SJCRH30 (cell line): ENCODE measurements at regions not wholly inside any gene's neighbourhood (a gene's known extent, or its start where the extent isn't known, plus 50 kb on each side); places are given as distances from the start of the nearest gene placed in this dataset.

Source experiments
- DNase-seq, 2 experiments: peaks; one replicate each; pipeline ENCODE4 v3.0.0-alpha.2; 2015 to 2020
- H3K27ac ChIP-seq: fragments of 250-450 bp; sonication (Bioruptor Pico); 2 replicates; pipeline ENCODE4 v1.5.1; 2020; ENCODE audit warnings: mild to moderate bottlenecking, moderate library complexity
- H3K27me3 ChIP-seq: fragments of 250-450 bp; sonication (Bioruptor Pico); 2 replicates; pipeline ENCODE4 v1.5.1; 2020; ENCODE audit warnings: mild to moderate bottlenecking, moderate library complexity
- H3K36me3 ChIP-seq: fragments of 250-450 bp; sonication (Bioruptor Pico); 2 replicates; pipeline ENCODE4 v1.5.1; 2020; ENCODE audit warnings: mild to moderate bottlenecking, moderate library complexity
- H3K4me1 ChIP-seq: fragments of 250-450 bp; sonication (Bioruptor Pico); 2 replicates; pipeline ENCODE4 v1.5.1; 2020; ENCODE audit warnings: mild to moderate bottlenecking, moderate library complexity
- H3K4me3 ChIP-seq: fragments of 250-450 bp; sonication (Bioruptor Pico); 2 replicates; pipeline ENCODE4 v1.5.1; 2020; ENCODE audit warnings: mild to moderate bottlenecking, moderate library complexity
- H3K9me3 ChIP-seq: fragments of 250-450 bp; sonication (Bioruptor Pico); replicated peaks from 2 replicates; pipeline ENCODE4 v1.5.1; 2020; ENCODE audit warnings: mild to moderate bottlenecking, moderate library complexity

GRCh38 chr1:82483146-82483545, 682.4 kb downstream of the ADGRL2 start:
- H3K36me3 ChIP-seq = no peaks in the 10 kb centered on the region
- DNase-seq = no peak
- no peaks in the 10 kb centered on the region for H3K27me3 ChIP-seq
- H3K9me3 ChIP-seq = no peaks in the 10 kb centered on the region
- no peak overlapping the region for H3K27ac ChIP-seq
- H3K4me3 ChIP-seq = no peak overlapping the region
- no peaks in the 10 kb centered on the region for H3K4me1 ChIP-seq

GRCh38 chr1:82478916-82479315, 678.2 kb downstream of the ADGRL2 start:
- H3K9me3 ChIP-seq = no peaks in the 10 kb centered on the region; the same call in 1 of the 2 replicates
- no peak overlapping the region for H3K4me3 ChIP-seq
- H3K27ac ChIP-seq = no peak overlapping the region
- no peaks in the 10 kb centered on the region for H3K36me3 ChIP-seq
- DNase-seq = no peak
- no peaks in the 10 kb centered on the region for H3K4me1 ChIP-seq
- H3K27me3 ChIP-seq = no peaks in the 10 kb centered on the region

GRCh38 chr1:82472489-82473131, 671.9 kb downstream of the ADGRL2 start:
- H3K36me3 ChIP-seq = no peaks in the 10 kb centered on the region
- DNase-seq = peak in 1 of 2 experiments; percentile 16
- H3K9me3 ChIP-seq = no peaks in the 10 kb centered on the region; the same call in 1 of the 2 replicates
- H3K4me1 ChIP-seq = peaks cover 9% of the 10 kb centered on the region
- no peak overlapping the region for H3K4me3 ChIP-seq
- H3K27me3 ChIP-seq = no peaks in the 10 kb centered on the region
- no peak overlapping the region for H3K27ac ChIP-seq

GRCh38 chr1:82466891-82467290, 666.2 kb downstream of the ADGRL2 start:
- Histone ChIP-seq H3K36me3 (no peaks in the 10 kb centered on the region), H3K9me3 (no peaks in the 10 kb centered on the region), H3K27ac (peak overlapping the region; percentile 60), H3K27me3 (no peaks in the 10 kb centered on the region), H3K4me3 (no peak overlapping the region), H3K4me1 (peaks cover 42% of the 10 kb centered on the region)
- peak in 1 of 2 experiments; percentile 35 for DNase-seq

GRCh38 chr1:82466416-82466815, 665.7 kb downstream of the ADGRL2 start:
- H3K36me3 ChIP-seq = no peaks in the 10 kb centered on the region
- H3K9me3 ChIP-seq = no peaks in the 10 kb centered on the region
- H3K27ac ChIP-seq = no peak overlapping the region
- peaks cover 42% of the 10 kb centered on the region for H3K4me1 ChIP-seq
- DNase-seq = no peak
- no peaks in the 10 kb centered on the region for H3K27me3 ChIP-seq
- H3K4me3 ChIP-seq = no peak overlapping the region

GRCh38 chr1:82465024-82465423, 664.3 kb downstream of the ADGRL2 start:
- DNase-seq = peak in 1 of 2 experiments; percentile 31
- Histone ChIP-seq H3K36me3 (no peaks in the 10 kb centered on the region), H3K27me3 (no peaks in the 10 kb centered on the region)

GRCh38 chr1:82464362-82465001, 663.7 kb downstream of the ADGRL2 start:
- DNase-seq = peak; percentile 88 to 93
- no peaks in the 10 kb centered on the region for H3K36me3 ChIP-seq
- peaks cover 42% of the 10 kb centered on the region for H3K4me1 ChIP-seq
- H3K27ac ChIP-seq = no peak overlapping the region
- H3K9me3 ChIP-seq = no peaks in the 10 kb centered on the region
- no peaks in the 10 kb centered on the region for H3K27me3 ChIP-seq
- H3K4me3 ChIP-seq = no peak overlapping the region

More at GRCh38 chr1:82465024-82465423, 664.3 kb downstream of the ADGRL2 start:
- H3K9me3 ChIP-seq = no peaks in the 10 kb centered on the region
- no peak overlapping the region for H3K27ac ChIP-seq
- H3K4me3 ChIP-seq = no peak overlapping the region
- peaks cover 42% of the 10 kb centered on the region for H3K4me1 ChIP-seq

GRCh38 chr1:82463951-82464350, 663.2 kb downstream of the ADGRL2 start:
- DNase-seq = peak in 1 of 2 experiments; percentile 56
- no peak overlapping the region for H3K4me3 ChIP-seq

GRCh38 chr1:82462366-82462765, 661.6 kb downstream of the ADGRL2 start:
- no peaks in the 10 kb centered on the region for H3K9me3 ChIP-seq
- no peak for DNase-seq

More at GRCh38 chr1:82463951-82464350, 663.2 kb downstream of the ADGRL2 start:
- Histone ChIP-seq H3K27me3 (no peaks in the 10 kb centered on the region), H3K4me1 (peaks cover 42% of the 10 kb centered on the region), H3K27ac (no peak overlapping the region), H3K9me3 (no peaks in the 10 kb centered on the region), H3K36me3 (no peaks in the 10 kb centered on the region)

GRCh38 chr1:82455342-82455741, 654.6 kb downstream of the ADGRL2 start:
- H3K36me3 ChIP-seq = no peaks in the 10 kb centered on the region
- no peak overlapping the region for H3K4me3 ChIP-seq
- no peaks in the 10 kb centered on the region for H3K9me3 ChIP-seq
- DNase-seq = no peak
- no peak overlapping the region for H3K27ac ChIP-seq
- no peaks in the 10 kb centered on the region for H3K27me3 ChIP-seq
- no peaks in the 10 kb centered on the region for H3K4me1 ChIP-seq

More at GRCh38 chr1:82462366-82462765, 661.6 kb downstream of the ADGRL2 start:
- H3K36me3 ChIP-seq = no peaks in the 10 kb centered on the region
- peaks cover 33% of the 10 kb centered on the region for H3K4me1 ChIP-seq
- no peaks in the 10 kb centered on the region for H3K27me3 ChIP-seq
- no peak overlapping the region for H3K4me3 ChIP-seq
- H3K27ac ChIP-seq = no peak overlapping the region

- no peaks in the 10 kb centered on the region for H3K27me3 ChIP-seq
- H3K4me1 ChIP-seq = no peaks in the 10 kb centered on the region
- no peak overlapping the region for H3K4me3 ChIP-seq
Measured at GRCh38 chr1:82454431-82454830, 653.7 kb downstream of the ADGRL2 start.

GRCh38 chr1:82453511-82454185, 652.9 kb downstream of the ADGRL2 start:
- Histone ChIP-seq H3K27ac (no peak overlapping the region), H3K4me1 (no peaks in the 10 kb centered on the region), H3K9me3 (no peaks in the 10 kb centered on the region), H3K4me3 (no peak overlapping the region), H3K36me3 (no peaks in the 10 kb centered on the region), H3K27me3 (no peaks in the 10 kb centered on the region)
- DNase-seq = no peak

More at GRCh38 chr1:82454431-82454830, 653.7 kb downstream of the ADGRL2 start:
- H3K9me3 ChIP-seq = no peaks in the 10 kb centered on the region
- no peak overlapping the region for H3K27ac ChIP-seq
- DNase-seq = no peak
- no peaks in the 10 kb centered on the region for H3K36me3 ChIP-seq

GRCh38 chr1:82452096-82452495, 651.4 kb downstream of the ADGRL2 start:
- no peaks in the 10 kb centered on the region for H3K4me1 ChIP-seq
- no peaks in the 10 kb centered on the region for H3K36me3 ChIP-seq
- H3K27me3 ChIP-seq = no peaks in the 10 kb centered on the region
- no peak overlapping the region for H3K27ac ChIP-seq
- no peak overlapping the region for H3K4me3 ChIP-seq
- no peaks in the 10 kb centered on the region for H3K9me3 ChIP-seq
- no peak for DNase-seq

GRCh38 chr1:82451191-82451590, 650.5 kb downstream of the ADGRL2 start:
- Histone ChIP-seq H3K27me3 (no peaks in the 10 kb centered on the region), H3K27ac (no peak overlapping the region), H3K4me3 (no peak overlapping the region), H3K9me3 (no peaks in the 10 kb centered on the region), H3K36me3 (no peaks in the 10 kb centered on the region), H3K4me1 (no peaks in the 10 kb centered on the region)
- no peak for DNase-seq

GRCh38 chr1:82449506-82450057, 648.8 kb downstream of the ADGRL2 start:
- no peak for DNase-seq
- Histone ChIP-seq H3K27ac (no peak overlapping the region), H3K9me3 (no peaks in the 10 kb centered on the region), H3K36me3 (no peaks in the 10 kb centered on the region), H3K4me3 (no peak overlapping the region), H3K27me3 (no peaks in the 10 kb centered on the region), H3K4me1 (no peaks in the 10 kb centered on the region)
